CD4-positive, alpha-beta T cell (primary cell): ENCODE measurements at regions not wholly inside any gene's neighbourhood (a gene's known extent, or its start where the extent isn't known, plus 50 kb on each side); places are given as distances from the start of the nearest gene placed in this dataset.

Source experiments
- ATAC-seq: fragments of 200-7000 bp; cut with Tn5 transposase; one replicate; pipeline ENCODE4 v1.10.0; 2022; ENCODE audit warnings: mild to moderate bottlenecking; ENCODE audit not compliant: poor library complexity
- CTCF ChIA-PET: fragments of 350-600 bp; sonication (Branson Sonifier 250); formaldehyde crosslinking; loops from one replicate; lab custom pipeline; 2021; ENCODE audit warnings: antibody characterized with exemption, inconsistent platforms; lab: Charles Lee
- POLR2A ChIA-PET: fragments of 350-600 bp; sonication (Branson Sonifier 250); formaldehyde crosslinking; loops from one replicate; lab custom pipeline; 2021; ENCODE audit warnings: antibody characterized with exemption, inconsistent platforms; lab: Charles Lee
- DNase-seq, 14 experiments: peaks; one replicate each; pipeline ENCODE4 v3.0.0-alpha.2; 2013 to 2020; ENCODE audit warnings: mixed read lengths in 2 of 14
- H3K27ac ChIP-seq, 2 donors: one replicate each; pipeline versions ENCODE4 v1.5.1 to v1.7.0; 2013; ENCODE audit warnings: low read length in 2 of 2, low read depth in 1 of 2, mild to moderate bottlenecking in 1 of 2
- H3K27me3 ChIP-seq, 2 experiments: 1 replicate in 1 of 2; 2 replicates in 1 of 2; pipeline versions ENCODE4 v1.6.1 to v1.7.0; 2013; ENCODE audit warnings: low read length in 2 of 2, control low read depth in 1 of 2, mild to moderate bottlenecking in 1 of 2, moderate library complexity in 1 of 2; ENCODE audit not compliant: insufficient read depth in 2 of 2, control insufficient read depth in 1 of 2
- H3K36me3 ChIP-seq: one replicate; pipeline ENCODE4 v1.6.1; 2013; ENCODE audit warnings: low read length, control low read depth; ENCODE audit not compliant: insufficient read depth
- H3K4me1 ChIP-seq: one replicate; pipeline ENCODE4 v1.6.1; 2013; ENCODE audit warnings: low read length, control low read depth; ENCODE audit not compliant: insufficient read depth
- H3K4me3 ChIP-seq: one replicate; pipeline ENCODE4 v1.5.1; 2013; ENCODE audit warnings: mild to moderate bottlenecking, low read length, moderate library complexity
- H3K9me3 ChIP-seq, 2 experiments: 1 replicate in 1 of 2; 2 replicates in 1 of 2; pipeline versions ENCODE4 v1.6.1 to v1.7.0; 2013; ENCODE audit warnings: low read length in 2 of 2, mild to moderate bottlenecking in 2 of 2, control low read depth in 1 of 2, moderate library complexity in 1 of 2; ENCODE audit not compliant: control insufficient read depth in 1 of 2, insufficient read depth in 1 of 2
- H3K27ac Mint-ChIP-seq: one replicate; pipeline ENCODE4 v1.8.0; 2020; ENCODE audit warnings: mixed read lengths
- H3K27me3 Mint-ChIP-seq: one replicate; pipeline ENCODE4 v1.8.0; 2021; ENCODE audit warnings: mixed read lengths
- H3K36me3 Mint-ChIP-seq: one replicate; pipeline ENCODE4 v1.8.0; 2021; ENCODE audit warnings: low read depth, mixed read lengths
- H3K4me1 Mint-ChIP-seq: one replicate; pipeline ENCODE4 v1.8.0; 2021; ENCODE audit warnings: low read depth, mixed read lengths
- H3K4me3 Mint-ChIP-seq: one replicate; pipeline ENCODE4 v1.8.0; 2020; ENCODE audit warnings: mild to moderate bottlenecking, mixed read lengths
- H3K9me3 Mint-ChIP-seq: one replicate; pipeline ENCODE4 v1.8.0; 2020; ENCODE audit warnings: mixed read lengths
- intact Hi-C, 2 experiments: fragments of 100-400 bp; cut with DNase I in 1 of 2; cut with micrococcal nuclease in 1 of 2; formaldehyde crosslinking; loops; one replicate each; pipeline versions ENCODE4 v1.15.1 to v1.9.0; 2023 to 2025; cut with DNase I, micrococcal nuclease
- TF ChIP-seq, protein P1 (sequence below): fragments of 200-600 bp; IDR thresholded peaks from one replicate; pipeline ENCODE4 v1.8.0; 2022; ENCODE audit warnings: antibody characterized with exemption, mild to moderate bottlenecking

DNA sequence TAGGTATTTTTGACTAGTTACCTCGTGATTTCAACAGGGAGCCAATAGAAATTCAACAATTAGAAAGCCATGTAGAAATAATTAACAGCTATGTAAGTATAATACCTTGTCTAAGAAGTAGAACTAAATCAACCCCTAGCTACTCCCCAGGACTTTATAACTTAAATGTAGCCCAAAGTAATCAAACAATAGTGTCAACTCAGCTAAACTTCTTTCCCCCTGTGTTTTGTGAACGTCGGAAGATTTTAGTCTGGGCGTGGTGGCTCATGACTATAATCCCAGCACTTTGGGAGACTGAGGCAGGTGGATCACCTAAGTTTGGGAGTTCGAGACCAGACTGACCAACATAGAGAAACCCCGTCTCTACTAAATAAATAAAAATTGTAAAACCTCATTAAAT is 579.9 kb upstream of the NCAM2 start:
- Histone ChIP-seq H3K36me3 (no peaks in the 10 kb centered on the region), H3K4me1 (no peaks in the 10 kb centered on the region), H3K27me3 (no peaks in the 10 kb centered on the region), H3K4me3 (no peak overlapping the region), H3K9me3 (peaks cover 0 to 6% of the 10 kb centered on the region in 2 experiments), H3K27ac (no peak overlapping the region)
- H3K36me3 Mint-ChIP-seq, result no peaks in the 10 kb centered on the region
- H3K4me1 Mint-ChIP-seq, result no peaks in the 10 kb centered on the region
- peaks cover 30% of the 10 kb centered on the region for H3K9me3 Mint-ChIP-seq
- ChIA-PET CTCF (no interaction called here), POLR2A (no interaction called here)
- TF ChIP-seq, protein P1, sequence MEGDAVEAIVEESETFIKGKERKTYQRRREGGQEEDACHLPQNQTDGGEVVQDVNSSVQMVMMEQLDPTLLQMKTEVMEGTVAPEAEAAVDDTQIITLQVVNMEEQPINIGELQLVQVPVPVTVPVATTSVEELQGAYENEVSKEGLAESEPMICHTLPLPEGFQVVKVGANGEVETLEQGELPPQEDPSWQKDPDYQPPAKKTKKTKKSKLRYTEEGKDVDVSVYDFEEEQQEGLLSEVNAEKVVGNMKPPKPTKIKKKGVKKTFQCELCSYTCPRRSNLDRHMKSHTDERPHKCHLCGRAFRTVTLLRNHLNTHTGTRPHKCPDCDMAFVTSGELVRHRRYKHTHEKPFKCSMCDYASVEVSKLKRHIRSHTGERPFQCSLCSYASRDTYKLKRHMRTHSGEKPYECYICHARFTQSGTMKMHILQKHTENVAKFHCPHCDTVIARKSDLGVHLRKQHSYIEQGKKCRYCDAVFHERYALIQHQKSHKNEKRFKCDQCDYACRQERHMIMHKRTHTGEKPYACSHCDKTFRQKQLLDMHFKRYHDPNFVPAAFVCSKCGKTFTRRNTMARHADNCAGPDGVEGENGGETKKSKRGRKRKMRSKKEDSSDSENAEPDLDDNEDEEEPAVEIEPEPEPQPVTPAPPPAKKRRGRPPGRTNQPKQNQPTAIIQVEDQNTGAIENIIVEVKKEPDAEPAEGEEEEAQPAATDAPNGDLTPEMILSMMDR, result no peak
- H3K27ac Mint-ChIP-seq, result no peak overlapping the region
- intact Hi-C loops, result no loop called here
- ATAC-seq, result no peak
- H3K4me3 Mint-ChIP-seq, result no peak overlapping the region
- H3K27me3 Mint-ChIP-seq, result no peaks in the 10 kb centered on the region
- DNase-seq, result no peak

DNA sequence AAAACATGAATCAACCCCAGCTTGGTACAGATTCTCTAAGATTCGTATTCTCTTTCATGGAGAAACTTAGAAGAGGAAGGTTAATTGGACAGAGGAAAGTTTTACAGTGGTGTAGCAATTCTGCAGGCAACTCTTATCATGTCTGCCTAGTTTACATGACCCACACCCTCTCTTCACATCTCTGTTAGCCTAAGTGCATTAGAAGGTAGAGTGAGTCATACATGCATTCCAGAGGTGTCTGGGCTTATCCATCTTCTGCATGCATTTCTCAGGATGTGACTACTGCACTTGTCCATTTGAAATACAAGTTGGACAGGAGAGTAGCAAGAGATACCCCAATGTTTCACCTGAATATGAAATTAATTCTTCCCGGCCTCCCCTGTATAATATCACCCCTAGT is 578.4 kb upstream of the NCAM2 start:
- Mint-ChIP-seq H3K27ac (no peak overlapping the region), H3K9me3 (peaks cover 23% of the 10 kb centered on the region), H3K27me3 (no peaks in the 10 kb centered on the region), H3K36me3 (no peaks in the 10 kb centered on the region), H3K4me1 (no peaks in the 10 kb centered on the region), H3K4me3 (no peak overlapping the region)
- ChIA-PET POLR2A (no interaction called here), CTCF (no interaction called here)
- Histone ChIP-seq H3K9me3 (peaks cover under 1 to 6% of the 10 kb centered on the region in 2 experiments), H3K4me1 (no peaks in the 10 kb centered on the region), H3K27me3 (no peaks in the 10 kb centered on the region), H3K36me3 (no peaks in the 10 kb centered on the region), H3K4me3 (no peak overlapping the region), H3K27ac (no peak overlapping the region)
- TF ChIP-seq, protein P1, result no peak
- intact Hi-C loops, result no loop called here
- DNase-seq (no peak), ATAC-seq (no peak)

DNA sequence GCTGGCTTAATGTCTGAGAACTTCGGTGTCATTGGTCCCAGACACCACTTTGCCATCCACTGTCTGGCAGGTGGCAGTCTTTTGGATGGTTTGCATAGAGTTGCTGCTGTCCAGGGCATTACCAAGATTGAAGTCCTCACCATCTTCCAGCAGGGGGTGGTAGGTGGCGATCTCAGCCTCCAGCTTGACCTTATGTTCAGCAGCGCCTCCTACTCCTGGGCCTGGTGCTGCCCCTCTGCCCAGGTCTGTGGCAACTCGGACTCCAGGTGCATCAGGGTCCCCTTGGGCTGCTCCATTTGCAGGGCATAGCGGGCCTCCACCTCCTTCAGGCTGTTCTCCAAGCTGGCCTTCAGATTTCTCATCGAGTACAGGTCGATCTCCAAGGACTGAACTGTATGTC is 573.3 kb upstream of the NCAM2 start:
- Histone ChIP-seq H3K9me3 (peaks cover 0 to 13% of the 10 kb centered on the region in 2 experiments), H3K27me3 (no peaks in the 10 kb centered on the region), H3K36me3 (no peaks in the 10 kb centered on the region), H3K4me3 (no peak overlapping the region), H3K27ac (no peak overlapping the region), H3K4me1 (no peaks in the 10 kb centered on the region)
- ATAC-seq (no peak), DNase-seq (peak in 1 of 14 experiments; percentile 4)
- Mint-ChIP-seq H3K4me3 (no peak overlapping the region), H3K27ac (no peak overlapping the region), H3K4me1 (no peaks in the 10 kb centered on the region), H3K36me3 (no peaks in the 10 kb centered on the region), H3K27me3 (no peaks in the 10 kb centered on the region), H3K9me3 (peaks cover 17% of the 10 kb centered on the region)
- TF ChIP-seq, protein P1, result no peak
- POLR2A ChIA-PET, result no interaction called here
- CTCF ChIA-PET, result no interaction called here
- intact Hi-C loops, result no loop called here
